WTC11 (cell line): ENCODE measurements at regions not wholly inside any gene's neighbourhood (a gene's known extent, or its start where the extent isn't known, plus 50 kb on each side); places are given as distances from the start of the nearest gene placed in this dataset.

ENCODE experiments used
- ATAC-seq: fragments of 200-7000 bp; cut with Tn5 transposase; 2 replicates; pipeline ENCODE4 v1.10.0; 2021; ENCODE audit warnings: mild to moderate bottlenecking, moderate library complexity
- CTCF ChIA-PET: fragments of 300-600 bp; sonication (Branson Sonifier 250); formaldehyde crosslinking; loops from one replicate; lab custom pipeline; 2021; ENCODE audit warnings: antibody characterized with exemption; lab: Charles Lee
- POLR2A ChIA-PET: fragments of 350-600 bp; sonication (Branson Sonifier 250); formaldehyde crosslinking; loops from one replicate; lab custom pipeline; 2021; ENCODE audit warnings: antibody characterized with exemption; lab: Charles Lee
- DNase-seq: peaks from one replicate; pipeline ENCODE4 v3.0.0; 2021; ENCODE audit warnings: low spot score
- H3K27ac Mint-ChIP-seq: 2 replicates; pipeline ENCODE4 v1.8.0; 2021; ENCODE audit warnings: mixed read lengths
- H3K27me3 Mint-ChIP-seq: 2 replicates; pipeline ENCODE4 v1.8.0; 2021; ENCODE audit warnings: low read depth, mild to moderate bottlenecking, moderate library complexity, mixed read lengths
- H3K36me3 Mint-ChIP-seq: 2 replicates; pipeline ENCODE4 v1.8.0; 2021; ENCODE audit warnings: mixed read lengths
- H3K4me1 Mint-ChIP-seq: 2 replicates; pipeline ENCODE4 v1.8.0; 2022; ENCODE audit warnings: mixed read lengths
- H3K4me3 Mint-ChIP-seq: 2 replicates; pipeline ENCODE4 v1.8.0; 2021; ENCODE audit warnings: mild to moderate bottlenecking, moderate library complexity, mixed read lengths
- H3K9me3 Mint-ChIP-seq: 2 replicates; pipeline ENCODE4 v1.8.0; 2021; ENCODE audit warnings: mixed read lengths
- CDX4 ChIP-seq: fragments of 250-450 bp; sonication (Bioruptor Pico); IDR thresholded peaks from 2 replicates; pipeline ENCODE4 v1.9.0; 2021; ENCODE audit warnings: moderate library complexity, mild to moderate bottlenecking, inconsistent platforms, borderline replicate concordance
- E2F4 ChIP-seq: sonication (generic); formaldehyde crosslinking; IDR thresholded peaks from 2 replicates; pipeline ENCODE4 v1.8.1; 2022; ENCODE audit warnings: low read depth, mild to moderate bottlenecking, moderate library complexity, missing genetic modification reagents, borderline replicate concordance
- ELF4 ChIP-seq: sonication (generic); formaldehyde crosslinking; IDR thresholded peaks from 2 replicates; pipeline ENCODE4 v1.8.1; 2022; ENCODE audit warnings: low read depth, mild to moderate bottlenecking, moderate library complexity, missing genetic modification reagents
- ETV6 ChIP-seq: sonication (generic); formaldehyde crosslinking; IDR thresholded peaks from 2 replicates; pipeline ENCODE4 v1.8.1; 2022; ENCODE audit warnings: mild to moderate bottlenecking, missing genetic modification reagents
- FOXJ3 ChIP-seq: sonication (generic); formaldehyde crosslinking; IDR thresholded peaks from 2 replicates; pipeline ENCODE4 v1.9.0; 2021; ENCODE audit warnings: missing genetic modification reagents, mild to moderate bottlenecking, borderline replicate concordance
- GABPB1 ChIP-seq: sonication (generic); formaldehyde crosslinking; IDR thresholded peaks from 2 replicates; pipeline ENCODE4 v1.8.1; 2023; ENCODE audit warnings: mild to moderate bottlenecking, missing genetic modification reagents
- HMGXB4 ChIP-seq: sonication (generic); formaldehyde crosslinking; IDR thresholded peaks from 2 replicates; pipeline ENCODE4 v1.8.1; 2023; ENCODE audit warnings: mild to moderate bottlenecking, moderate library complexity, missing genetic modification reagents
- IRF2 ChIP-seq: sonication (generic); formaldehyde crosslinking; IDR thresholded peaks from 2 replicates; pipeline ENCODE4 v1.8.0; 2022; ENCODE audit warnings: low read depth, missing genetic modification reagents, borderline replicate concordance
- MLX ChIP-seq: sonication (generic); formaldehyde crosslinking; IDR thresholded peaks from 2 replicates; pipeline ENCODE4 v1.8.1; 2023; ENCODE audit warnings: mild to moderate bottlenecking, missing genetic modification reagents, moderate library complexity
- MYBL2 ChIP-seq: sonication (generic); formaldehyde crosslinking; IDR thresholded peaks from 2 replicates; pipeline ENCODE4 v1.8.1; 2023; ENCODE audit warnings: mild to moderate bottlenecking, moderate library complexity, missing genetic modification reagents
- PRRX2 ChIP-seq: fragments of 250-450 bp; sonication (Bioruptor Pico); IDR thresholded peaks from 2 replicates; pipeline ENCODE4 v1.8.0; 2021; ENCODE audit warnings: mild to moderate bottlenecking
- SMAD3 ChIP-seq: sonication (generic); formaldehyde crosslinking; IDR thresholded peaks from 2 replicates; pipeline ENCODE4 v1.8.0; 2022; ENCODE audit warnings: missing genetic modification reagents, mild to moderate bottlenecking, borderline replicate concordance
- STAT6 ChIP-seq: sonication (generic); formaldehyde crosslinking; conservative IDR thresholded peaks from 2 replicates; pipeline ENCODE4 v1.8.1; 2023; ENCODE audit warnings: mild to moderate bottlenecking, low read depth, missing genetic modification reagents, moderate library complexity
- TEAD1 ChIP-seq: sonication (generic); formaldehyde crosslinking; IDR thresholded peaks from 2 replicates; pipeline ENCODE4 v1.8.0; 2022; ENCODE audit warnings: mild to moderate bottlenecking, missing genetic modification reagents
- TP53 ChIP-seq: sonication (generic); formaldehyde crosslinking; IDR thresholded peaks from 2 replicates; pipeline ENCODE4 v1.8.1; 2023; ENCODE audit warnings: mild to moderate bottlenecking, missing genetic modification reagents
- ZNF219 ChIP-seq: sonication (generic); formaldehyde crosslinking; IDR thresholded peaks from 2 replicates; pipeline ENCODE4 v1.8.0; 2023; ENCODE audit warnings: missing genetic modification reagents, mild to moderate bottlenecking, borderline replicate concordance

- no peak for TF ChIP-seq MLX (CRISPR knock-in tag)
- no peak for TF ChIP-seq ZNF219 (CRISPR knock-in tag)
- TF ChIP-seq IRF2 (CRISPR knock-in tag) = no peak
These were observed 216.3 kb upstream of the ECI2 start (continued) for GRCh38 chr6:4351520-4352321.

- Mint-ChIP-seq H3K4me3 (no peak overlapping the region), H3K4me1 (no peaks in the 10 kb centered on the region), H3K9me3 (0 out of 2 replicates have a peak, but pooled peaks cover 3% of the 10 kb centered on the region), H3K27me3 (no peaks in the 10 kb centered on the region; the same call in none of the 2 replicates), H3K27ac (no peak overlapping the region), H3K36me3 (no peaks in the 10 kb centered on the region)
- POLR2A ChIA-PET = no interaction called here
- no peak for DNase-seq
- no peak for TF ChIP-seq E2F4 (CRISPR knock-in tag)
- no peak for TF ChIP-seq MYBL2 (CRISPR knock-in tag)
- no peak for TF ChIP-seq HMGXB4
- TF ChIP-seq FOXJ3 = no peak
- no peak for TF ChIP-seq SMAD3
- TF ChIP-seq ELF4 (CRISPR knock-in tag) = no peak
- TF ChIP-seq TEAD1 (CRISPR knock-in tag) = no peak
- no peak for TF ChIP-seq TP53 (CRISPR knock-in tag)
- TF ChIP-seq CDX4 (CRISPR knock-in tag) = no peak
- TF ChIP-seq ETV6 = no peak
- TF ChIP-seq STAT6 (CRISPR knock-in tag) = no peak
- no peak for TF ChIP-seq GABPB1 (CRISPR knock-in tag)
- TF ChIP-seq PRRX2 (CRISPR knock-in tag) = no peak
- TF ChIP-seq, all 79 proteins: peak for 0
- CTCF ChIA-PET = no interaction called here
- no peak for ATAC-seq
These were observed 215.5 kb upstream of the ECI2 start for GRCh38 chr6:4350567-4351519.
